ENCODE measurements at regions not wholly inside any gene's neighbourhood (a gene's known extent, or its start where the extent isn't known, plus 50 kb on each side); places are given as distances from the start of the nearest gene placed in this dataset.

DNA sequence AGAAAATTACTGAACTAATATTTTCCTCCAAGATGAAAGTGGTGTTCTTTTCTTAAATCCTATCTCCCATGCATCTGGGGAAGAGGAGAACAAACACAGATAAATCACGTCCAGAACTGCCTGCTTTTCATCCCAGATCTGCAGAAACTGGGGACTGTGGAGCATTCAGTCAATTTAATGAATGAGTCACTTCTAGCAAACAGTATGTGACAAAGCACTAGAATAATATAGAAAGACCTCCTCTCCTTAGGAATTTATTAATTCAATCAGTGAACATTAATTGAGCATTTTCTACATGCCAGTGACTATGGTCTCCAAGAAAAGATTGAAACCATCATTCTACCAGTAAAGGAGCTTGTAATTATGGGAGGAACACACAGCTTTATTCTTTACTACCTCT, 693.4 kb upstream of the ID2 start:
- DNase-seq = no peak

DNA sequence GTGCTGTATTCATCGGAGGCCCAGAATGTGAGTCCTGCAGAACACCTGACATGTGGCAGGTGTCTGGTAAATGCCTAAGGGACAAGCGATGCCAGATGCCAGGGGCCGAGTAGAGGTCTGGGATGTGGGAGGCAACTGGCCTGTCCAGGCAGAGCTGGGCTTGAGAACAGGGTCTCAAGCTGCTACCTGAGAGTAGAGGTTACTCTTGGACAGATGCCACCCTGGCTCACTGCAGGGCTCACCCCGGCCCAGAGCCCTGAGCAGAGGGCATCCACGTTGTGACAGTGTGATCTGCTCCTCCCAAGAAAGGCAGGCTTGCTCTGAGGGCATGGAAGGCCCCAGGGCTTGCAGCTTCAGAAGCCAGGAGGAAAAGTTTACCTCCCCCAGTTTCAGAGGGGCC, 692.0 kb upstream of the ID2 start:
- no peak for DNase-seq

DNA sequence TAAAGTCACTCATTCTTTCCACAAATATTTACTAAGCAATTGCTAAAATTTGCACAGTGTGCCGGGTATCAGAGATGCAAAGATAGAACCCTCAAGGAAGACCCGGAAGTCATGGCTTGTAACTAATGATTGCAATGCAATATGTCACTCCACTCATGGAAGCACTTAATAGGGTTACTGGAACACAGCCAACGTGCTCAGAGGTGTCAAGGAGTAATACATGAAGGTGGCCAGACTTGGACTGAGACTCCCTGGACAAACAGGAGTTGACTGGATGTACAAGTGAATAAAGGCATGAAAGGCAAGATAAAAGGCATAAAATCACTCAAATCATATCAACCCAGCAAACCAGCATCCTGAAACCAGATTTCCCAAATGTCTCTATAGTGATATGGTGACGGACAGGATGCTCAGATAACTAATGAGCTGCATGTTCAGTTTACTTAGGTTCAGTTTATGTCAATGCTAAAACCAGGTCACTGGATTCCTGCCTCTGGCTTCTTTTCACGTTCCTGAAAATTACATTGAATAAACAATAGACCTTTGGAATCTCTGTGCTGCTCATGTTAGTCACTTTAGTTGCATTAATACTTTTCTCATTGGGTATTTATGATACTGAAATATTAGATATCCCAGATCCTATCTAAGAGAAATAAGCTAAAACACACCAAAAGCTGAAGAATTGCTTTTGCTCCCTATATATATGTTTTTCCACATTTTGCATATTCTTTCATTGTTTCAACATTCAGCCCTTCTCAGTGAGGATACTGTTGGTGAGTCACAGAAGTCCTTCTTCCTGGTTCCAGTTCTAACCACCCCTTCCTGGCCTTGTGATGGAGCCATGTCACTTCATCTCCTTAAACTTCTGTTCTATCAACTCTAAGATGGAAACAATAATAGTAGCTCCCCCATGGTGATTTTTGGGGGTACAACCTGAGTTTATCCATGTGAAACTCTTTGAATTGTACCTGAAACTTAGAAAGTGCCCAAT, 688.9 kb upstream of the ID2 start:
- DNase-seq = no peak

DNA sequence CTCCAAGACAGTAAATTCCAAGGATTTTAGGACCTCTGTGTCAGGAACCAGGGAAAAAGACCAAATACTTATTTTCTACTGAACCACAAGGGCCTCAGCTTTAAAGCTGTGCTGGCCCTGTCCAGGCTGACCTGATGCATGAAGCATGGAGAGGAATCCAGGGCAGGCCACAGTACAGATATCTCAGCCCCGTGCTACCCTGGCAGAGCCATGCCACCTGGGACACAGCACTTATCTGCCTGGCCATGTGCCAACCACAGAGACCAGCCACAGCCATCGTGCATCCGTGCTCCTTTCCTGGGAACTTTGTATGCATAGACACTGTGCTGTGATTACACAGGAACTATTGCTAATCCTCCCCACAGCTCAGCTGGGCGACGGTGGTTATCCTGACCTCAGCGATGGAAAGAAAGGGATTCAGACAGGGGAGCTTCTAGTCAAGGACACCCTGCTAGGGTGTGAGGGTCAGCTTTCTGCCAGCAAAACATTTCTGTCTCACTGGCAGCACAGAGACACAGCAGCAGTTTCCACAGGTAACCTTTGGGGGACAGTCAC, 687.4 kb upstream of the ID2 start:
- DNase-seq = no peak

DNA sequence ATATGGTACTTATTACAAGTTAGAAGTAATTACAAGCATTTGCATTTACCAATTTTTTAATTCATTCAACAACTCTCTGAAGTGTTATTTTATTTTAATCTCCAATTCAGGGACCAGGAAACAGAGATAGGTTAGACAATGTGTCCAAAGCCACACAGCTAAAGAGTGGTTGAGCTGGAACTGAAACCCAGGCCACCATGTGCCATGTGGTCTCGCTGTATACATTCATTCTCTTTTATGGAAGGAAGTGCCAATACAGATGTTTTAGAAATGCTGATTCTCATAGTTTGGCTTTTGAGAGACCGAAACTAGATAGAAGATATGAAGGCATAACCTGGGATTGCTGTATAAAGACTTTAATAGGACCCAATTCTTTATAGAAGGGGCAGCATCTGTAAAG, 684.6 kb upstream of the ID2 start:
- DNase-seq = no peak

DNA sequence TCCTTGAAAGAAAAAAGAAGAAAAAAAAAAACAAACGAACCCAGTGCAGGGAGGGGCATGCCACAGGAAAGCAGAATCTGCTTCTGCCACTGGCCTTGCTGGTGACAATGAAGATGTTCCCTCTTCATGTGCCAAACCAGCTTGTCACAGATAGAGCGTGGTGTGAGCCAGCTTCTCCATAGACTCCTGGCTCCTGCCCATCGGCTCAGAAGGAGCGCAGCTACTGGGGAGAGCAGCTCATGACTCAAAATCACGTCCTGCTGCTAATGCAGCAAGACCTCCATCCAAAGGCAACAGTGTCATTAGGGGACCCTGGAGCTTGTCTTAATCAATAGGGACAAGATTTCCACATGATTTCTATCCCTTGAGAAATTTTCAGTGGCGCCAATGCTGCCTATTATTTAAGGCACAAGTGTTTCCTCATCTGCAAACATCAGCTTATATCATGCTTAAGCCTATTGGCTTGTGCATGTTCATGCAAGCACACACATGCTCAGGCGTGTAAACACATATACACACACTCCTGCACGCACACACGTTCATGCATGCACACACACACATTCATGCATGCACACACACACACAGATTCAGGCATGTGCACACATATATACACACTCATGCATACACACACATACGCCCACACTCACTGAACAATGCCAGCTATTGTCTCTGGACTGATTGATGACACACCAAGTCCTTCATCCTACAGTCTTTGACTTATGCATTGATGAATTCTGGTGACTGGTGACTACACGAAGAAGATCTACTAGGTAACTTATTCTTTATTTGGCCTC, 682.0 kb upstream of the ID2 start:
- DNase-seq = no peak

DNA sequence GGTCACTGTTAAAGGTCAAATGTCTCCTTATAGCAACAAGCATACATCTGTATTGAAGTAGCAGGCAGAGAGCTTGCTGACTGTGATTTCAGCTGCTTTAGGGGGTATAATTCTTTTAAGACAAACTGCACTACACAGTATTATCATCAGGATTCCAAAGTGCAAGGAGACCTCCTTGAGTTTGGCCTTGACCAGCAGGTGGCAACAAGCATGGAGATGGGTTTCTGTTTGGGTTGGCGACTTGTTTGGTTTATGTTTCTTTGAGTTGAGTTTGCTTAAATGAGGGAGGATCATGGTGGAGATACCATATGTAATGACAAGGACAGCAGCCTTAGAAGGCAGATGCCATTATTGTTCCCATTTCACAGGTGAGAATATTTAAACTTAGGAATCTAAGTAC, 681.0 kb upstream of the ID2 start:
- no peak for DNase-seq

DNA sequence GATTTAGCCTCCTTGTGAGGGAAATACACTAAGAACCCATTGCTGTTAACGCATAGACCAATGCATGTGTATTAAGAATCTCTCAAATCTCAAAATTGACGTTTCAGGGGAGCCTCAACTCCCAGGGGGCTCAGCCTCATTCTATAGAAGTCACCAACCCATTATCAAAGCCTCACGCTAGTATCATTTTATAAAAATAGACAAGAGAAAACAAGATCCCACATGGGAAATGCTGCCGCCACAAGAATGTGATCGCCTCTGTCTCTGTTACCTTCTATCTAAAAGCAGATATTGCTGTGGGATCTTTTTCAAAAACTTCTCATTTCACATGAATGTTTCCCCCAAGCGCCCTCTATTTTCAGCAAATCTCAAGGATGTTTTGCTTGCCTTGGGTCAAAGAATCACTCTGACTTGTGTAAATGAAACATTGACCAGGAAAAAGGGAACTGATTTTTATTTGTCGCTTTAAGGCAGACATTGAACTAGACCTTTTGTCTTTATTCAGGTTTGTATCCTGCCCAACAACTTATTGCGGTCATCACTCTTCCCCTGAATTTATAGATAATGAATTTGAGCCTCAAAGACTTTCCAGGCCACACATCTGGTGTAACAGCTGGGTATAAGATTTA, 679.0 kb upstream of the ID2 start:
- no peak for DNase-seq

DNA sequence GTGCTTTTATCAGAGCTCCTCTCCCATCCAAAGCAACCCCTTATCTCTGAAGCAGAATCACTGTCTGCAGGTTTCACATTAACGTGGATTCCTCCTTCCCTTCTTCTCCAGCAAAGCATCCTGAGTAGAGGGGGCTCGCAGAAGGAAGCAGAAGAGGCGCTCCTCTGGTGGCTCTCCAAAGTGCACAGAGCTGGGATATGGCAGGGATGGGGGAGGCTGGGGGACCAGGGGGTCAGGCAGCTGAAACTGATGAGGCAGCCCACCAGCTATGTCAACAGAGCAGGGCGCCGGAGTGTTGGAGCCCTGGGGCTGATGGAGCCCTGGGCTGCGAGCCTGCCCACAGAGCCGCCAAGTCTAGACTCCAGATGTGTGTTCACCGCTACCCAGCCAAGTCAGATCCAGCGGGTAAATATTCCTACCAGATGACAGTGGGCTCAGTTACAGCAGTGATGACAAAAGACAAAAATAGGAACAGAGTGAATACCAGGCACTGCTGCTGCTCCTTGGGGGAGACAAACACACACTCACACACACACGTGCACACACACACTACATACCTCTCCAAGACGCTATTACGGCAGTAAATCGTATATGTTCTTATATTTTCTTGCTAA, 678.3 kb upstream of the ID2 start:
- no peak for DNase-seq

DNA sequence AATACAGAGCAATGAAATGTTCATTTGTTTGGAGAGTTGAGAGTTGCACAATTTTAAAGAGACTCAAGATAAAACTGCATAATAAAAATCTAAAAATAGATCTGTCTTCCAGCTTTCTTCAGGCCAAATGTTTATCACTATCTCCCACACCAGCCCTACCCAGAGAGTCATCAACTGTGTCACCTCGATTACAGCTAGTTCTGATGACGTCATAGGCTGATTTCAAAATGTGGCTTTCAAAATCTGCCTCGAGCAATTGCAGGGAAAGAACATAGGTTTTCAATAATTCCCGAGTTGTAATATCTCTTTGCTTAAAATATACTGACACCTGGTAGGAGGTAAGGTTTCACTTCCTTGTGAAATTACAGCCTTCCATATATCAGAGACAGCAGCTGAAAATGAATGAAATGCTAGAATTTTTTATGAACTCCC, 677.6 kb upstream of the ID2 start:
- no peak for DNase-seq

DNA sequence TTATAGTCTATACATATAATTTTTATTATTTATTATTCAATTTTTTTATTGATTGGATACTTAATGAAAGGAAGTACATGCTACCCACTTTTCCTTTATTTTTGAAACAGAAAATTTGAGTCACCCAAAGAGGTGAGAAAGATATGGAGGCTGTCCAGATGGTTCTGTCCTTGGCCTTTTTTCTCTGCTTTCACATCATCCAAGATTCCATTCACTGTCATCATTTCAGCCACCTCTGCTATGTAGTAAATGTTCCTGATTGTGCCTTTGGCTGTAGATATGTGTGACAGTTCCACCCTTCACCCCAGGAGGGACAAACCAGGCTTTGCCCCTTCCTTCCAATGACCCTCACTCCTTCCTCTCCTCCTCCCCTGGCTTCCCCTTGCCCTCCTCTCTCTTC, 675.7 kb upstream of the ID2 start:
- no peak for DNase-seq

DNA sequence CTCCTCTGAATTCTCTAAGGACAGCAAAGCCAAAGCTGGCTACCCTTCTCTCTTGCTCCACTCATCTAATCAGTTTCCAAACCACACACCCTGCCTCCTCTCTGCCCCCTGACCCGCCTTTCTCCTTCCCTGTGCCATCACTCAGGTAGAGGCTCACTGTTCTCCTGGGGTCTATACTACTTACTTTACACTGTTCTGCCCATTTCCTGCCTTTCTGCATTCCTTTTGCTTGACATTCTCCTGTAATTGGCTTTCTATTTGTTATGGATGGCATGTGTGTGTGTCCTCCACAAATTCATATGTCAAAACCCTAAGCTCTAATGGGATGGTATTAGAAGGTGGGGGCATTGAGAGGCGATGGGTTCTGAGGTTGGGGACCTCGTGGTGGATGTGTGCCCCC, 675.2 kb upstream of the ID2 start:
- DNase-seq = no peak

DNA sequence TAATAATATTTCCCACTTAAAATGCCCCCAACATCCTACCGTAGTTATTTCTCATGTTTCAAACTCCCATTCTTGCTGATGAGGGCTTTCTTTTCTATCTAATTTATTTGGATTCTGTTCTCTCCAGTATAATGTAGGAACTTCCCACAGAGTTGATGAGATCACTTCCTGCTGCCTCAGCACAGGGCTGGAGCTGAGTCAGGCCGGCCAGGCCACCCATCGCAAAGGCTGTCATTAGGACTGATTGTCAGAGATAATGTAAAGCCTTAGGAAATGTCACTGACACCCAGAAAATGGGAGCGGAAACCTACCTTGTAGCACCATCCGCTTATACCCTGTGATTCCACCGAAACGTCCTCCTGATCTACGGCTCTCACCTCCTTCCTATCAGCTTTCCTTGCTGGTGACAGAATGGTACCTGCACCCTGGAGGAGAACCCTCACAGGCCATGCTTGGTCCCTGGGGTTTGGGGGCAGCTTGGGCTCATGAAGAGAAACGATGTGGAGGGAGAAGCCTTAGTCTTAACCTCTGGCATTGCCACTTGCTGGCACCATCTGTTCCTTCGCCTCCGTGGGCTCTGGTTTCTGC, 672.8 kb upstream of the ID2 start:
- no peak for DNase-seq

DNA sequence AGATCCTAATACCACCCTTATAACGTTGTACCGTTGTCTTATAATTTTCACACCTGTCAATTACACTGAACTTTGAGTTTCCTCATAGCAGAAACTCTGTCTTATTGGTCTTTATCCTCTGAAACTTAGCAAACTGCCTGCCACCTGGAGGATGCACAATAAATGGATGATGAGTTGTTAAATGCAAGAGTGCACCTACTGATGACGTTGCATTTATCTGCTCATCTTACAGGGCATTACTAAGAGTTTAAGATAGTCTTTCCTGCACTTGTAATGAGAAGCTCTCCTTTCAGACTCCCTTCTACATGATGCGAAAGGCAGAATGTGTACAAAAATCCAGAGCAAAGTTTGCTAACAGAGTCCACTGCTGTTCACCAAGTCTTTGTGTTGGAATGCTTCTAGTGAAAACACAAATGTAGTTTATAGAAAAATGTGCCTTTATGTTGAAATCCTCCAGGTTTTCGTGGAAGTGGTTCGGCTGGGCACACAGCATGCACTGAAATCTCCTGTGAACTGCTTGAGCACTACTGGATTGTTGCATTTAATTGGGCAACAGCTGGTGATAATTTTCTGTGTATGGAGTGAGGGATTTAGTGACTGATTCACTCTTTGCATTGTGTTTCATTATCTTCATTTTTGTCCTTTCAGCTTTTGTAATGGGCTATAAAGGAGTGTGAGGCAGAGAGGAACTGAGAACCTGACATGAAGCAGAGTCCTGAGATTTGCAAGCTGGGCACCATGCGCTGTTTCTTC, 665.8 kb upstream of the ID2 start:
- no peak for DNase-seq

DNA sequence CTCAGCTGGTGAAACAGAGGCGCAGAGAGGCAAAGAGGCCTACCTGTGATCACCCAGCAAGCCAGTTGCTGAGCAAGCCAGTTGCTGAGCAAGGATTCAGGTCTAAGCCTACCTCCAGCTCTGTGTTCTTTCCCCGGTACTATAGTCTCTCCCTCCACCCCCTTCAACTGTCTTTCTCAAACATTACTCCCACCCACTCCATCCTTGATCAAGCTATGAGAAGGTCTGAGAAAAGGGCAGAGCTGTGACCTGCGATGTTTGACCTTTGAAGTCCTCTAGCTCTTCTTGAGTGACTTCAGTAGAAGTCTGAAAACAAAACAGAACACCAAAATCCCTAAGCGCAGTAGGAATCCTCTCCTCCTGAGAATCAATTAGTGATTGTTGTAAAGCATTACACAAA, 665.2 kb upstream of the ID2 start:
- DNase-seq = no peak

DNA sequence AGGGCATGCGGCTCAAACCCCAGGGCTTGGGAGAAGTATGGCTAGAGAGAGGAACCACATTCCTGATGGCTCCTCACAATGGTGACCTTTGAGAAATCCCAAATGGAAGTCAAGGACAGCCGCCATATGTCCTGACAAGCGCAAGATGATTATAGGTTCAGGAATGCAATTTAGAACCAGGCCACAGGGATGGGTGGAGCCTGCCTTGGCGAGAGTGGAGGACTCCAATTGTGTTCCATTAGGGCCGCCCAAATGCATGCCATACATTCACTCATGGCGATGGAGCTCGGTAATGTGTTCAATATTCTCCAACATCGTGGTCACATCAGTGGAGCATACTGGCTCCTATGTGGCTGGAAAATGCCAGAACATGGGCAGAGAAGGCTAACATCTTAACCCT, 662.9 kb upstream of the ID2 start:
- no peak for DNase-seq

DNA sequence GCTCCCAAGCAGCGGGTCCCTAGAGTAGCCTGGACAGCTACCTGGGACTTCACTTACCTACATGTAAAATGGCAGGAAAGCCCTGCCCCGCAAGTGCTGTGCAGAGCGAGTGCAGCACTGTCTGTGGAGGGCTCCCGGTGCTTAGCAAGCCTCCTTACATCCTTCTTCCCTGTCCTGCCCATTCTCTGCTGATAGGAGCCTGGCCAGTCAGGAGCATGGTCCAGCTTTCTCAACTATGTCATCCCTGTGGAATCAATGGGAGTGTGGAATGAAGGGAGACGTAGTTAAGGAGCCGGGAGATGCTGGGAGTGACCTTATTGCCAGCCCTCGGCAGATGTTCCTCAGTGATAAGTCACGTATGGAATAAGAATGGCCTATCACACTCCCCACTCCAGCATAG, 661.9 kb upstream of the ID2 start:
- DNase-seq = no peak

DNA sequence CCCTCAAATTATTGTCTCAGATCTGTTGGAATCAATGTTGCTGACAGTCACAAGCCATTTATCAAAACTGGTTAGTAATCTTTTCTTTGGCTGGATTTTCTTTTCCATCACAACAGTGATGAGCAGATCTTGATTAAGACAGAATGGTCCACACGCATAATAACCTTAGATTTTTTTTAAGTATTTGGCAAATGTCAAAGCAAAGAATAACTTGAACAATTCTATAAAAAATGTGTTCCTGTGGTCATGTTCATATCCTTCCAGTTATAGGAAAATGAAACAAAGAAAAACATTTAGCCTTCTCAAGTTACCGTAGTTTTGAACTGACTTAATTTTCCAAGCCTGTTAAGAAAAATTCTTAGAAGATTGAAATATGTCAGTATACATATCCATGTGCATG, 659.9 kb upstream of the ID2 start:
- DNase-seq = no peak

DNA sequence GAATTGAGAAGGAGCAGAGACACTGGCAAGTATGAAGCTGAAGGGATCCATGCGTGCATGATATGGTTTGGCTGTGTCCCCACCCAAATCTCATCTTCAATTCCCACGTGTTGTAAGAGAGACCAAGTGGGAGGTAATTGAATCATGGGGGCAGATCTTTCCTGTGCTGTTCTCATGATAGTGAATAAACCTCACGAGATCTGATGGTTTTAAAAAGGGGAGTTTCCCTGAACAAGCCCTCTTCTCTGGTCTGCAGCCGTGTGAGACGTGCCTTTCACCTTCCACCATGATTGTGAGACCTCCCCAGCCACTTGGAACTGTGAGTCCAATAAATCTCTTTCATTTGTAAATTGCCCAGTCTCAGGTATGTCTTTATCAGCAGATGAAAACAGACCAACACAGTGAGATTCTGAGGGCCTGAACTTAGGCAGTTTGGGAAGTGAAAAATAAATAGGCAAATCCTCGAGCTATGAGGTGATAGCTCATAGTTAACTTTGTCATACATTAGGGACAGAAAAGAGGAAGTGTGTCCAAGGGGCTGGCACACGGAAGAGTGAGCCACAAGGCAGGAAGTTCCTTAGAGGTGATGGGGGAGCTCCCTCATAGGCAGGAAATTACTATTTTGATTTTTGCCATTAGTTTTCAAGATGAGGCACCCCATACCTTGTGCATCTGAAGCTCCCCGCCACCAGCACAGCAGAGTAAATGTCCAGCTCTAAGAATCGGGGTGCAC, 658.8 kb upstream of the ID2 start:
- DNase-seq = no peak

DNA sequence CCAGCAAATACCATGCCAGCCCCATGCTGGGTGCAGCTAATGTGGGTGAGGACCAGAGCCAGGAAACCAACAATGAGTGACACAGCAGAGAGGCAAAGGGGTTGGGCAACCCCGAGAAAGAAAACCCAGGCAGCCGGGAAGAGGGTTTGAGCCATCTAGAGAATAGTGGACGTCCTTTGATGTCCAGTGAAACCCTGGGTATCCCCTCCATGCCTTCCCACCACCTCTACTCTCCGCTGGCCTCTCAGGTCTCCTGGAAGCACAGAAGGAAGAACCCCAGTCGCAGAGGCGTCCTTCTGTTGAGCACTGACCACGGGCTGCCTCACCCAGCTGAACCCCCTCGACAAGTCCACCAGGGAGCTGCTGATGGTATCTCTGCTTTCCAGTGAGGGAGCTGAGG, 657.4 kb upstream of the ID2 start:
- DNase-seq = no peak

DNA sequence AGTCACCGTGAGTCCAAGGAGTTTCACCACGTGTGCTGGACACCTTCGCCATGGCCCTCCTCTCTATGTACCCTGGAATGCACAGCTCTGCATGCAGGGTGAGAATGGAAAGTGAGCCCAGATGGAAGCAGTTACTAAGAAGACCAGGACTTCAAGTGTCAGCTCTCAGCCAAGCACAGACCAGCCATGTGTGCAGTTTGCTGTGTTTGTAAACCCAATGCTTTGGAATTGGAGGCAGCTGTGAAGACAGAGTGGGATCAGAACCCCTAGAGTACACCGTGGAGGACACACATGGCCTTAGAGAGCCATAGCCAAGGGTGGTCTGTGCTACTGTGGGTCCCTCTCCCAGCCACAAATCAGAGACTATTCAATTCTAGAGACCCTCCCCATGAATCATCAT, 655.5 kb upstream of the ID2 start:
- no peak for DNase-seq
